Prostate gland (tissue), 2 donors: ENCODE measurements at regions not wholly inside any gene's neighbourhood (a gene's known extent, or its start where the extent isn't known, plus 50 kb on each side); places are given as distances from the start of the nearest gene placed in this dataset.
A peak's percentile ranks its signal among the peaks of the same experiment; 100 is the strongest.

ENCODE experiments used
- DNase-seq: peaks from one replicate; pipeline ENCODE4 v3.0.0-alpha.2; 2019; ENCODE audit warnings: low spot score
- H3K27ac ChIP-seq, 2 donors: fragments of 200-600 bp; sonication (generic); 2 replicates each; pipeline ENCODE4 v1.5.1; 2017 to 2019
- H3K27me3 ChIP-seq: fragments of 200-600 bp; sonication (generic); replicated peaks from 2 replicates; pipeline ENCODE4 v1.5.1; 2019; ENCODE audit not compliant: insufficient read depth
- H3K36me3 ChIP-seq, 2 donors: fragments of 200-600 bp; sonication (generic); 1 replicate in 1 of 2; 2 replicates in 1 of 2; pipeline versions ENCODE4 v1.5.1 to v1.8.1; 2017 to 2019
- H3K4me1 ChIP-seq: fragments of 200-600 bp; sonication (generic); replicated peaks from 2 replicates; pipeline ENCODE4 v1.5.1; 2019
- H3K4me3 ChIP-seq, 2 donors: fragments of 200-600 bp; sonication (generic); 2 replicates each; pipeline ENCODE4 v1.5.1; 2017 to 2019
- H3K9me3 ChIP-seq: fragments of 200-600 bp; sonication (generic); 2 replicates; pipeline ENCODE4 v1.5.1; 2017
- POLR2A ChIP-seq: fragments of 450-650 bp; IDR thresholded peaks from one replicate; pipeline ENCODE4 v1.6.1; 2016; ENCODE audit warnings: antibody characterized with exemption, mild to moderate bottlenecking
- POLR2AphosphoS5 ChIP-seq: sonication (generic); formaldehyde crosslinking; IDR thresholded peaks from one replicate; pipeline ENCODE4 v1.6.1; 2017; ENCODE audit warnings: antibody characterized with exemption
- WGBS: methylation state at CpG from one replicate; pipeline ENCODE4 v1.1.5; 2018; 5-methylcytosine and 5-hydroxymethylcytosine counted together
- intact Hi-C: fragments of 100-400 bp; cut with DNase I; formaldehyde crosslinking; loops from one replicate; pipeline ENCODE4 v1.14.2; 2022
- TF ChIP-seq, protein P1 (sequence below), 4 experiments: fragments of 200-600 bp in 2 of 4; fragments of 450-650 bp in 2 of 4; sonication (generic) in 2 of 4; IDR thresholded peaks; 1 replicate in 3 of 4; 2 replicates in 1 of 4; pipeline ENCODE4 v1.5.1; 2016 to 2019; ENCODE audit warnings: antibody characterized with exemption in 4 of 4, mild to moderate bottlenecking in 2 of 4, moderate library complexity in 2 of 4

DNA sequence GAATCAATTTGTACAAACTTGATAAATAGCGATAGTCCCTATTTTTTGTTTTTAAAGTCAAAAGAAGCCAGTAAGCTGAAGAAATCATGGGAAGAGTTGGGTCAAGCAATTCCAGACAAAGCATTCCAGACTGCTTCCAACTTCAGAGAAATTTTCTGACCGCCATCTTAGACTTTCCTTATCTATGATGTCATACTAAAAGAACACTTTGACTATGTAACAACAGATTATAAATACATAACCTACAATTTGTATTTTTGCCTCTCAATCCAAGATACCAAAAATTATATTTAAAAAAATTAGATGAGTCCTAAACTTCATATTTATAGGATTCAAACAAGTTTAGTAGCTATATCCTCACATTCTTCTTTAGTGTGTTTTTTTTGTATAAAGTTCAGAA lies 286.2 kb upstream of the KCNH8 start:
- TF ChIP-seq POLR2A, result no peak
- no peak for TF ChIP-seq POLR2AphosphoS5
- TF ChIP-seq, protein P1, sequence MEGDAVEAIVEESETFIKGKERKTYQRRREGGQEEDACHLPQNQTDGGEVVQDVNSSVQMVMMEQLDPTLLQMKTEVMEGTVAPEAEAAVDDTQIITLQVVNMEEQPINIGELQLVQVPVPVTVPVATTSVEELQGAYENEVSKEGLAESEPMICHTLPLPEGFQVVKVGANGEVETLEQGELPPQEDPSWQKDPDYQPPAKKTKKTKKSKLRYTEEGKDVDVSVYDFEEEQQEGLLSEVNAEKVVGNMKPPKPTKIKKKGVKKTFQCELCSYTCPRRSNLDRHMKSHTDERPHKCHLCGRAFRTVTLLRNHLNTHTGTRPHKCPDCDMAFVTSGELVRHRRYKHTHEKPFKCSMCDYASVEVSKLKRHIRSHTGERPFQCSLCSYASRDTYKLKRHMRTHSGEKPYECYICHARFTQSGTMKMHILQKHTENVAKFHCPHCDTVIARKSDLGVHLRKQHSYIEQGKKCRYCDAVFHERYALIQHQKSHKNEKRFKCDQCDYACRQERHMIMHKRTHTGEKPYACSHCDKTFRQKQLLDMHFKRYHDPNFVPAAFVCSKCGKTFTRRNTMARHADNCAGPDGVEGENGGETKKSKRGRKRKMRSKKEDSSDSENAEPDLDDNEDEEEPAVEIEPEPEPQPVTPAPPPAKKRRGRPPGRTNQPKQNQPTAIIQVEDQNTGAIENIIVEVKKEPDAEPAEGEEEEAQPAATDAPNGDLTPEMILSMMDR (IDR thresholded peaks at IDR 0.05), result no peak
- Histone ChIP-seq H3K36me3 (no peaks in the 10 kb centered on the region), H3K4me3 (no peak overlapping the region), H3K4me1 (no peaks in the 10 kb centered on the region), H3K27me3 (no peaks in the 10 kb centered on the region), H3K27ac (no peak overlapping the region), H3K9me3 (no peaks in the 10 kb centered on the region)
- no peak for DNase-seq
- intact Hi-C loops, result no loop called here
- WGBS, result 94% methylated on average over 2 of the region's 2 CpGs

GRCh38 chr3:18861137-18861536 lies 287.2 kb upstream of the KCNH8 start:
- Histone ChIP-seq H3K9me3 (no peaks in the 10 kb centered on the region), H3K36me3 (no peaks in the 10 kb centered on the region), H3K27me3 (no peaks in the 10 kb centered on the region), H3K4me3 (no peak overlapping the region), H3K4me1 (no peaks in the 10 kb centered on the region), H3K27ac (no peak overlapping the region)
- WGBS, result 90% methylated on average over 3 of the region's 3 CpGs
- TF ChIP-seq, protein P1 (IDR thresholded peaks at IDR 0.05), result no peak
- TF ChIP-seq POLR2A (no peak), POLR2AphosphoS5 (no peak)
- intact Hi-C loops, result no loop called here
- DNase-seq, result no peak

GRCh38 chr3:18853269-18853668 lies 295.0 kb upstream of the KCNH8 start:
- 67% methylated on average over 1 of the region's 1 CpG for WGBS
- Histone ChIP-seq H3K4me1 (no peaks in the 10 kb centered on the region), H3K27ac (no peak overlapping the region), H3K9me3 (no peaks in the 10 kb centered on the region), H3K27me3 (no peaks in the 10 kb centered on the region), H3K36me3 (no peaks in the 10 kb centered on the region), H3K4me3 (no peak overlapping the region)
- TF ChIP-seq, protein P1 (IDR thresholded peaks at IDR 0.05), result no peak
- TF ChIP-seq POLR2AphosphoS5 (no peak), POLR2A (no peak)
- intact Hi-C loops, result no loop called here
- DNase-seq, result no peak

GRCh38 chr3:18847583-18848197 lies 300.6 kb upstream of the KCNH8 start:
- 74% methylated on average over 5 of the region's 5 CpGs for WGBS
- TF ChIP-seq POLR2AphosphoS5 (no peak), POLR2A (no peak)
- TF ChIP-seq, protein P1 (IDR thresholded peaks at IDR 0.05), result peak in 2 of 4 experiments; percentile 8 to 20
- Histone ChIP-seq H3K27me3 (no peaks in the 10 kb centered on the region), H3K4me1 (no peaks in the 10 kb centered on the region), H3K27ac (no peak overlapping the region), H3K4me3 (no peak overlapping the region), H3K9me3 (no peaks in the 10 kb centered on the region), H3K36me3 (no peaks in the 10 kb centered on the region)
- no peak for DNase-seq
- intact Hi-C loops, result no loop called here

DNA sequence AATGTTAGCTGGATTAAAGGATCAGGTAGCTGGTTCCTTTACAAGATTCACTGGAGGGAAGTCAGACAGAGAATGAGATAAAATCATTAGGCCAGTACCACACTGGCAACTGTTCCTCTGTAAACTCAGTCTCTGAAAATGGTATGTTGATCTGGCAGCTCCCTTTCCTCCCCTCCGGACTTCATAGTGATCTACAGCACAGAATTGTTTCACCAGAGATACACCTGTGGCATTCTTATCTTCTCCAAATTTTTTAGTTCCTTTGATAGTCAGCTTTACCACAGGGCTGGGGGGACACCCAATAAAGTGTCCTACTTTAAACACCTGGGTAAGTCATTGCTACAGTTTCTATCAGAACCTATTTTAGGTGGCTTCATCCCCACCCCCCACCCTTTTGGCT lies 304.3 kb upstream of the KCNH8 start:
- no peak overlapping the region for H3K4me3 ChIP-seq
- no peaks in the 10 kb centered on the region for H3K36me3 ChIP-seq
- 22% methylated on average over 1 of the region's 1 CpG for WGBS
- no peaks in the 10 kb centered on the region for H3K9me3 ChIP-seq
- no peaks in the 10 kb centered on the region for H3K4me1 ChIP-seq
- intact Hi-C loops, result no loop called here
- TF ChIP-seq, protein P1 (IDR thresholded peaks at IDR 0.05), result no peak
- TF ChIP-seq POLR2A (no peak), POLR2AphosphoS5 (no peak)
- no peaks in the 10 kb centered on the region for H3K27me3 ChIP-seq
- H3K27ac ChIP-seq, result no peak overlapping the region
- DNase-seq, result no peak
